NCI-H146 (cell line): ENCODE measurements at regions not wholly inside any gene's neighbourhood (a gene's known extent, or its start where the extent isn't known, plus 50 kb on each side); places are given as distances from the start of the nearest gene placed in this dataset.
A peak's percentile ranks its signal among the peaks of the same experiment; 100 is the strongest.
"Not testable (repeated sequence)": the region's sequence is repeated elsewhere in the genome, so short reads cannot be mapped to it uniquely, and the experiment has no call there.

ENCODE experiments used
- DNase-seq: peaks from one replicate; lab custom pipeline; 2025; lab: John Stamatoyannopoulos, UW

DNA sequence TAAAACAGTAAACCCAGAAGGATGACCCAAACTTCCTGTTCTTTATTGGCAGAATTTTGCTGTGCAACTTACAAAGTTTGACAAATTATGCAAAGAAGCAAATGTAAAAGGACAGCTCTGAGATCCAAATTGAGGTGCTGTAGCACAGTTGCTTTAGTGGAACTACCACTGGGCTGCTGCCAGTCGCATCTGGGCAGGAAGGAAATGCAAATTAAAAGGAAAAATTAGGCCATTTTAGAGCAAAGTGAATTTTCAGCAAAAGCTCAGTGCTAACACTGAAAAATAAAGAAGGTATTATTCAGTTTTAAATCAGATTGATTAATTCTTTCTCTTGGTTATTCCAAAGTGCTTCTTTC lies 104.5 kb downstream of the ZMAT3 start:
- no peak for DNase-seq

- peak; percentile 62 for DNase-seq
These were observed 105.1 kb downstream of the ZMAT3 start for GRCh38 chr3:178966299-178967176.

DNA sequence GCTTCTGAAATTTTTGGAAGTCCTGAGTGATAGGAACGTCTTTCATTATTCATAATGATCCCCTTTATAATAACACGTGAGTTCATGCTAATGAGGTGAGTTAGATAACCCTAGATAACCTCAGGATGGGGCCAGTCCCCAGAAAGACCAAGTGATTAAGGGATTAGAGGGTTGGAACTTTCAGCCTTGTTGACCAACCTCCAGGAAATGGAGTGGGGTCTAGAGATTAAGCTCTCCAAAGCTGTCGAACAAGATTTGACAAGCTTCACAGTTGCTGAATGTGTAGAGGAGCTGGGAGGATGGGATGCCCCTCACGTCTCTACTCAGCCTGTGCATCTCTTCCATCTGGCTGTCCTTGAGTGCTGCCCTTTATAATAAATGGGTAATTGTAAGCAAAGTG lies 107.1 kb downstream of the ZMAT3 start:
- peak; percentile 40 for DNase-seq

DNA sequence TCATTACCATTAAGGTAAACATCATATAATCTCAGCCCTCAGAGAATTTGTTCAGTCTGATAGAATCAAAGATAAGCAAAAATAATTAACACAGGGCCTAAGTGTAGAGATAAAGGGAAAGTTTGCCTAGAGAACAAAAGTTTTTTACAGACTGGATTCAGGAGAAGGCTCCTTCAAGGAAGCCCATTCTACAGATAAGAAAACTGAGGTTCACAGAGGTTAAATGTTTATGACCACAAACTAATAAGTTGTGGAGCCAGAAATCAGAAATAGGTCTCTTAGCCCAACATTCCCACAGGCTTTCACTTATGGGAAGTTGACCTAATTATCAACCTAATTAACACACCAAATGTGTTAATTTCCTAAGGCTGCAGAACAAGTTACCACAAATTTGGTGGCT lies 110.7 kb downstream of the ZMAT3 start:
- peak; percentile 40 for DNase-seq

DNA sequence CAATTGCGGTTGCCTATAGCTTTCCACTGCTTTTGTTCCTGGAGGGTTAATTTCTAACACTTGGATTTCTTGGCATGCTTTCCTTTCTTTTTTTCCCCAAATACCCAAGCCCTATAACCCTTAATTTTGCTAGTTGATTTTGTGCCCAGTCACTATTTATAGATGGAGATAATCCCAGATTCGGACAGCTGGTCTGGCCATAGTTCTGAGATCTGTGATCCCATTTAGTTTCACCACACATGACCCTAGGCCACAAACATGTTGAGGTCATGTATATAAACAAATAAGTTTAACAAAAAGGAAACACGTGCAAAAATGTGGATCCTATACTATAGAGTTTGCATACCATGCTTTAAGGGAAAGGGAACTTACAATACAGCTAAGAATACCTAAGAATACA lies 111.4 kb downstream of the ZMAT3 start:
- DNase-seq, result no peak

DNA sequence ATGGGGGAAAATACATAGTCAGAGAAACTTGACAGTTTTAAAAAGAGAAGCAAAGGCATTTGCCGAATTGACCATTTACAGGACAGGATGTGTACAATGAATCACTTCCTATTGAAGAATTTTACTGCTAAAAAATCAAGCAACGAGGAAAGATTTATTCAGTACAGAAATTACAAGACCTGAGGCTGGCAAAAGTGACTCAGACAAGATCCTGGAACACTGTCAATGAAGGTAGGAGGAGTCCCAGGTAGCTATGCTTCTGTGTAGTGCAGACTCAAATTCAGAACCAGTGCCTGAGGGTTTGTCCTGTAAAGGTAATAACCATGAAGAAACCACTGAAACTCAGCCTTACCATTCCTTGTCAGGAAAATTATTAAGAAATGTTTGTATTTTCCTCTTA lies 120.9 kb downstream of the ZMAT3 start:
- DNase-seq, result no peak

DNA sequence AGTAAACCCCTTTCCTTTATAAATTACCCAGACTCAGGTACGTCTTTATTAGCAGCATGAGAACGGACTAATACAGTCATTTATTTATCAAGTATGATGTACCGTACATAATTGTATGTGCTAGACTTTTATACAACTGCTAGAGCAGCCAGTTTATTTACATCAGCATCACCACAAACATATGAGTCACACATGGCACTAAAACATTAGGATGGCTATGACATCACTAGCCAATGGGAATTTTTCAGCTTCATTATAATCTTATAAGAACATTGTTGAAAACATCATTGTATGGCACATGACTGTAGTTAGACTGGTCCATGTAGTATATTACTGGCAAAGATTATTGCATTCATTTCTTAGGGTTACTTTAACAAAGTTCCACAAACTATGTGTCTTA lies 121.7 kb downstream of the ZMAT3 start:
- no peak for DNase-seq

GRCh38 chr3:178948546-178948945 lies 123.1 kb downstream of the ZMAT3 start:
- DNase-seq, result no peak

DNA sequence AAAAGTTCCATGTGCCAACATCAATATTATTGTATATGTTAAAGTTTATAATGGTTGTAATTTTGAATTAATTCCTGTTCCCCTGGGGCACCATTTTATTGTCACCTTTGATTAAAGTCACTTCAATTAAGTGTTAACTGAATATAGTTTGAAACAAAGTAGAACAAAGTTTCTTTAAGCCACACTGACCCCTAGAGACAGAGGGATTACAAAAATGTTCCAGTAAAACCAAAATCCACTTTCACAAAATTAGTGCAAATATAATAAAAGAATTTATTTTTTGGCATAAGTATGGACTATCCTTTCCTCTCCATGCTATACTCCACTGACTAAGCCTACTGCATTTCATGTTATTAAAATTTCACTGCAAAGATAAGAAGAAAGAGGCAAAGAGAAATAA lies 123.9 kb downstream of the ZMAT3 start:
- DNase-seq, result peak; percentile 26

- DNase-seq, result not testable (repeated sequence)
These were observed 129.3 kb downstream of the ZMAT3 start for GRCh38 chr3:178942261-178942660.

GRCh38 chr3:178930116-178930515 lies 141.5 kb downstream of the ZMAT3 start:
- DNase-seq, result no peak

- DNase-seq, result no peak
These were observed 155.4 kb downstream of the ZMAT3 start for GRCh38 chr3:178916223-178916622.

DNA sequence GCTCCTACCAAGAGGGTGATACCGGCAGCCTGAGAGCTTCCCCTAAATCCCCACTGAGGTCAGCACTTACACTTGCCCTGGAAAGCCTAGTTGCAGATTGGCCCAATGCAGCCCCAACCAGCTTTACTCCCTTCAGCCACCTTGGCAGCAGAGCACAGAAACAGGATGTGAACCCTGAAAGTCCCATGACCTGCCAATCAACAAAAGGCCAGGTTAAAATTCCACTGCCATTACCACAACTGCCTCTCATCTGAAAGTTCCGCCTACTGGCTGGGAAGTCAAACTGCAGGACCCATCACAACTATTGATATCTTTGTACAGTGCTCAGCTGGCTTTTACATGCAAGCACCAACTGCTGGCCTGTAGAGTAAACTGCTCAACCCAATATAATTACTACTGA lies 156.2 kb downstream of the ZMAT3 start:
- no peak for DNase-seq

GRCh38 chr3:178907081-178907480 lies 164.5 kb downstream of the ZMAT3 start:
- no peak for DNase-seq

DNA sequence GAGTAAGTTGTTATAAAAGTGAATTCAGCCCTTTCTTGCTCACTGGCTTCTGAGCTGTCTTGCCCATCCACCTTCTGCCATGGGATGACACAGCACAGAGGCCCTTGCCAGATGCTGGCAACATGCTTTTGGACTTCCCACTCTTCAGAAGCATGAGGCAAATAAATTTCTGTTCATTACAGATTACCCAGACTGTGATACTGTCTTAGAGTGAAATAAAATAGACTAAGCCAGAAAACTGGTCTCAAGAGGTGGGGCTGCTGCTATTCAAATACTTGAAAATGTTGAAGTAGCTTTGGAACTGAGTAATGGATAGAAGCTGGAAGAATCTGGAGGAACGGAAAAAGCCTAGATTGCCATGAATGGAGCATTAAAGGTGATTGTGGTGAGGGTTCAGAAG lies 170.4 kb downstream of the ZMAT3 start:
- peak; percentile 57 for DNase-seq

GRCh38 chr3:178900029-178900646 lies 171.5 kb downstream of the ZMAT3 start:
- DNase-seq, result peak; percentile 99

- DNase-seq, result no peak
These were observed 176.3 kb downstream of the ZMAT3 start for GRCh38 chr3:178895178-178895789.
